C4-2B (cell line): ENCODE measurements at regions not wholly inside any gene's neighbourhood (a gene's known extent, or its start where the extent isn't known, plus 50 kb on each side); places are given as distances from the start of the nearest gene placed in this dataset.

Experiments
- ZFX ChIP-seq: fragments of 450-650 bp; IDR thresholded peaks from 2 replicates; pipeline ENCODE4 v1.6.1; 2017
- TF ChIP-seq, protein P1 (sequence below): fragments of 450-650 bp; conservative IDR thresholded peaks from 2 replicates; pipeline ENCODE4 v1.5.1; 2017; ENCODE audit warnings: mild to moderate bottlenecking

- TF ChIP-seq, protein P1, sequence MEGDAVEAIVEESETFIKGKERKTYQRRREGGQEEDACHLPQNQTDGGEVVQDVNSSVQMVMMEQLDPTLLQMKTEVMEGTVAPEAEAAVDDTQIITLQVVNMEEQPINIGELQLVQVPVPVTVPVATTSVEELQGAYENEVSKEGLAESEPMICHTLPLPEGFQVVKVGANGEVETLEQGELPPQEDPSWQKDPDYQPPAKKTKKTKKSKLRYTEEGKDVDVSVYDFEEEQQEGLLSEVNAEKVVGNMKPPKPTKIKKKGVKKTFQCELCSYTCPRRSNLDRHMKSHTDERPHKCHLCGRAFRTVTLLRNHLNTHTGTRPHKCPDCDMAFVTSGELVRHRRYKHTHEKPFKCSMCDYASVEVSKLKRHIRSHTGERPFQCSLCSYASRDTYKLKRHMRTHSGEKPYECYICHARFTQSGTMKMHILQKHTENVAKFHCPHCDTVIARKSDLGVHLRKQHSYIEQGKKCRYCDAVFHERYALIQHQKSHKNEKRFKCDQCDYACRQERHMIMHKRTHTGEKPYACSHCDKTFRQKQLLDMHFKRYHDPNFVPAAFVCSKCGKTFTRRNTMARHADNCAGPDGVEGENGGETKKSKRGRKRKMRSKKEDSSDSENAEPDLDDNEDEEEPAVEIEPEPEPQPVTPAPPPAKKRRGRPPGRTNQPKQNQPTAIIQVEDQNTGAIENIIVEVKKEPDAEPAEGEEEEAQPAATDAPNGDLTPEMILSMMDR, result no peak
- TF ChIP-seq ZFX, result no peak
These were observed 278.9 kb downstream of the SEC16B start for GRCh38 chr1:177690996-177691395.
